GM19463 (cell line): ENCODE measurements at regions not wholly inside any gene's neighbourhood (a gene's known extent, or its start where the extent isn't known, plus 50 kb on each side); places are given as distances from the start of the nearest gene placed in this dataset.

ENCODE experiments used
- ATAC-seq: cut with Tn5 transposase; IDR thresholded peaks from one replicate; pipeline ENCODE4 v1.9.1; 2021; ENCODE audit warnings: mild to moderate bottlenecking, moderate library complexity; ENCODE audit not compliant: unreplicated experiment

DNA sequence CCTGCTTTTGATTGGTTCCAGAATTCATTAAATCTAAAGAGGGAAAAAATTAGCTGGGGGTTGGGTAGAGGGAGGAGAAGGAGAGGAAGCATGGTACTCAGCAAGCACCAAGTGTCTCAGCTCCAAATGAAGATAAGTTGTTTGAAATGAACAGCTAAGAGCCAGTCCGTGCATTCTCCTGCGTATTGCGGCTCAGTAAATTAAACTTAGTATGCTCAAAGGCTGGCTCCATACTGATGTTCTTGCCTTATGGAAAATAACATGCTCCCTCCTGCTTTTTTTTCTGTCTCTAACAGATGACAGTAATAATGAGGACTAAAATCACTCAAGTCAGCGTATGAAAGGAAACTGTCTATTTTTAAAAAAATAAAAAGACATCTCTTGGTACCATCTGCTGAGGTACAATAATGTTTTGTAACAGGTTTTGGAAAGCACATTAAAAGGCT, 161.0 kb downstream of the SPATA31D1 start:
- ATAC-seq: no peak

DNA sequence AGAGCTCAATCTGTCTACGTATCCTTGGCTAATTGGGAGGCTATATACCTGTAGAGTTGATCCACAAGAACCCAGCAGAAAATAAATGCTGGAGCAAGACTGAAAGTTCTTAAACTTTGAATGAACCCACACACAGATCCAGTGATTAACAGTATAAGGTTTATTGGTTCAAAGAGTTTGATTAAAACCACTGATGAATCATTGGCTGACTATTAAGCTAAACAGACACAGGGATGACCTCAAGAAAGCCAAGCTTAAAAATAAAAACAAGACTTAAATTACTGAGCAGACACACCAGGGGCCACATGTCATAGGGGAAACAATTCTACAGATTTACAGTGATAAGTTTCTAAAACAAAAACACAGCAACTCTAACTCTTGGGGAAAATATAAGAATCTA, 163.6 kb downstream of the SPATA31D1 start:
- no peak for ATAC-seq

DNA sequence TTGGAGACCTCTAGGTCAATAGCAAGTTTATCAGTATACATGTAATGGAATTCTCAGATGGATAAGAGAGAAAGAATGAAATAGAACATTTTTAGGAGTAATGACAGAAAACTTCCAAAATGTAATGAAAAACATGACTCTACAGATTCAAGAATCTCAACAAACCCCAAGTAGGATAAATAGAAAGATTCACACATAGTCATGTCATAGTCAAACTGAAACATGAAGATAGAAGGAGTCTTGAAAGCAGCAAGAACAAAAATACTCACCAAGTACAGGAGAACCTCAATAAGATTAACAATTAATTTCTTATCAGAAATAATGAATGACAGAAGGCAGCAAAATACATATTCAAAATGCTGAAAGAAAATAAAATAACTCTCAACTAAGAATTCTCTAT, 164.5 kb downstream of the SPATA31D1 start:
- no peak for ATAC-seq

DNA sequence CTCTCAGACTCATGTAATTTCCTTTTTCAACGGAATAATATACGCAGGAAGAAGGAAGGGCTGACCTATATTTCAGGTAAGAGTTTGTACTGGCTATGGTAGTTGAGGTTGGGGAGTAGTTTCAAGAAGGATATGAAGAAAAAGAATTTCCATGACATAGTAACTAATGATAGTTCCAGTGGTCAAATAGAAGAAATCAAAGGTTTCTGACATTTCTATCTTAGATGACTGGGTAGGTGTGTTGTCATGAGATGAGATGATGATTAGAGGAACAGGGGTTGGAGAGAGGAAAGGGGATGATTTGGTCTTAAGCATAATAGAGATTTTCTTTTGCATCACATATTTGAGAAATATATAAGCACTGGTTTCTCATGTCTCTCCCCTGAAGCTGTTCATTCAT, 166.0 kb downstream of the SPATA31D1 start:
- no peak for ATAC-seq

DNA sequence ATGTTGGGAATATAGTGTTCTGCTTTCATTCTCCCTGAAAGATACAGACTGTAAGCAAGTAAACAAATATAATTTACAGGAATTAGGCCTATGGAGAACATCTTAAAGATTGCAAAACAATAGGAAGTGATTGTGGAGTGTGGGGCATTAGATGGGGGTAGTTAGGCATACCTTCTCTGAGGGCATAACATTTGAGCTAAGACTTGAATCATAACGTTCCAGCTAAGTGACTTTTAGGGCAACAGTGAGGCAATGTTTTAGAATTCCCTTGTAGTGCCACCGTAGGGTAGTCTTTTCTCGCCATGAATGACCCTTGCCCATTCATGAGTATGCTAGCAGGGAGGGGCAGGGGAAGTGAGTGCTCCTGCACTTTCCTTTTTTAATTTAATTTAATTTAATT, 173.3 kb downstream of the SPATA31D1 start:
- ATAC-seq: no peak

DNA sequence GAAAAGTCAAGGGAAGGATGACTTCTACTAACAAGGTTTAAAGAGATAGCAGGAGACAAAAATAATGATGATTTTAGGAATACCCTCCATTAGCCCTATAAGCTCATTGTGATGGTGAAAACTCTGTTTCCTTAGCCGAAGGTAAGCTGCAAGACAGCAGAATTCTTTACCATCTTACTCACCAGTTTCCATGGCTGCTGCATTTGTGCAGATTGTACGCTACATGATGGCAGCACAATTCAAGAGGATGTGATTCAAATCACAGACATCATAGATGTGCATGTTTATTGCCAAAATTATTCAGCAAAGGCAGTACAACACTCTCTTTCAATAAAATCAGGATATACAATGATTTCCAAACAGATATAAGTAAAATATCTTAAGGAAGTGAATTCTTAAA, 175.6 kb downstream of the SPATA31D1 start:
- ATAC-seq: no peak

DNA sequence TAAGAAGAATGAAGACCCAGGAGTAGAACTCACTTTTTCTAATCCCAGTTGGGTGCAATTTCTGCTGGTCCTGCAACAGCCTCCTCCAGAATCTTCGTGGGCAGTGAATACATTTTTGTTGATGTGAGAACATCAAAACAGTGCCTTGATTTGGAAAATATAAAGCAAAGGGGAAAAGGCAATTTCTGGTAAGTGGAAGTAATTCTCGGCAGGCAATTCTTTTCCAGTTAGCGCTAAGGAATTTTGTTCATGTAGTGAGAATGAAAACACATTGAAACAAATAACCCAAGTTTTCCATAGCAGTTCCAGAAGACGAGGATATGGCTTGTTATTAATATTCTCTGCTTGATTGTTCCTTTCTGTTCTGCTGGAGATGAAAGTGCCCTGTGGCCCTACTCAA, 178.7 kb downstream of the SPATA31D1 start:
- no peak for ATAC-seq

DNA sequence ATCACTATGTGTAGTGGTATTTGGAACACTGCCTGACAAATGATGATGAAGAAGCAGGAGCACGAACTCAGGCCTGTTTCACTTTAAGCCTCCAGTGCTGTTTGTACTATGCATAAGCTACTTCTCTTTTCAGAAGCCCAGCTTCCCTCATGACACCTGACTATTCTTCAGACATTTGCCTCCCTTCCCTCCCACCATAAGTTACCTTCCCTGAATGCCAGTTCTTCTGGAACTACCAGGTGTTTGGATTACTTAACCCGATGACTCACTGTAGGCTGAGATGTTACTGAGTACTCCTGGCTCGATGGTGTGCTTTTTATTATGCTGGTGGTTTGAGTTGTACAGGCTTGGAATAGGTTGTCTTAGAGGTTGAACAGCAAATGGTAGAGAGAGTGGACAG, 180.0 kb downstream of the SPATA31D1 start:
- ATAC-seq: no peak

DNA sequence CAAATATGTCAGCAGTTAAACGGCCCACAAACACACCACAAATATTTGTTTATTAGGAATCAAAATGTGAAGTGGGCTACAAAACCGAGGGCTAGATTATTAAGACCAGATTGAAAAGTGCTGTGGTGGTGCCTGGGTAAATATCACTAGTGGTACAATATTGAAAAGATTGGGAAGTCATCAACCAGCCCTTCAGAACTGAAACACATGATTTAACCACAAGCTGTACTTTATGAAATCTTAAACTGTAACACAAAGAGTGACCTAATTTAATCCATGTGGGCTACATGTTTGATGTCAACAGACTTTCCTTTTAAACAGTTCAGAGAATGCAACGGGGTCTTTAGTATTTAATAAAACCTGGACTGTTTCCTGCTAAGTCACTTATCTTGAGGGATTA, 182.3 kb downstream of the SPATA31D1 start:
- ATAC-seq: no peak

DNA sequence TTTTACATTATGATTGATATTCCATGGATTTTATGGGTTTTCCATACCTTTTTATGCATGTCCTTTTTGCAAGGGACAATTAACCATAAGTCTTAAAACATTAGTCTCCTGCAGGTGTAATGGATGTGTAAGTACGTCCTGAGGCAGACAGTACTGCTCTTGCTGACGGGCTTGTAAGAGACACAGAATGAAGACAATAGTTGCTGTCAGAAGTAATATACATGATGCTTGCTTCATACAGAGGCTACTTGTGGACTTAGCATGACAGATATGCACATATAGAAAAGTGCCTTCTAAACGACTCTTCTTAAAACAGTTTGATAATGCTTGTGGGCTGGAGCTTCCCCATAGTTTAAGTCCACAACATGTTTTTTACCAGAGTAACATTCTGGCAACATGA, 182.7 kb downstream of the SPATA31D1 start:
- no peak for ATAC-seq

DNA sequence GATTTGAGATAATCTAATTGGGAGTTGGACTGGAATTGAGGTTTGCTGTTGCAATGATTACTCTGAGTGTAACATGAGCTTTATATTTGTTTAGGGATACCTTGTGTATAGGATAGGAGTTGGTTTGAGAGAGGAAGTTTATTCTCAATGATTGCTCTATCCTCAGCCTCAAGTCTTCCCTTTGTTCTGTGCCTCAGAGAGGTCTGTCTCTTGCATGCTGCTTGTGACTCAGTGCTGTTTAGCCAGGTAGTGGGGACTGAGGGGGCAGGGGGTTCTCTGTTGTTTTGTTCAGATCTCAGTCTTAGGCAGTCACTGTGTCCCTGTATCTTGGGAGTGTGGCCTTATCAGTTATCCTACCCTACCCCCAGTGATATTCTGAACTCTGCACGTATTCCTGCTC, 192.1 kb downstream of the SPATA31D1 start:
- ATAC-seq: no peak

DNA sequence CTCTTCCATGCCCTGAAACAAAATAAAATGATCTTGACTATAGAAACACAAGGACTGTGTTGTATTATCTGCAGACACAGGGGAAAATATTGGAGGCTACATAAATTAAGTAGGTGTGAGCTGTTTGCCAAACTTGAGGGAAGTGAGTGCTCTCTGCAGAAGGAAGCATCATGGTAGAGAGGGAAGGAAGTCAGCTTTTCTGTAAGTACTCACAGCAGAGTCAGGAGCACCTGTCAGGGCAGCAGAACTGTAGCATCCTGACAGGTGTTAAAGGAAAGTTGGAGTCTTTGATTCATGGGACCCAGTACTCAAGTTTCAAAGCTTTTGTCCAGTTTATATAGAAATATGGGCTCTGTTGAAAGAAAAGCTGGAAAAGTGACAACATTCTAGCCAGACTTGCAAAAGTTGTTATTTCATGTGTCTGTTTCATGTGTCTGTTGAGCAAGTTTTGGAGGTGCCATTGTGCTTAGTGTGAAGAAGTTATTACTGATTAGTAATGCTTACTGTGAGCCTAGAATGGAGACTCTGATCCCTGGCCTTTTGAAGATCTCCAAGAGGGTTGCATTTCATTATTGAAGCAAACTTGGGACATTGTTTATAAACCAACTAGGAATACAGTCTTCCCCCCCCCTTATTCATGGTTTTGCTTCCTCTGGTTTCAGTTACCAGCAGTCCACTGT, 194.7 kb downstream of the SPATA31D1 start:
- no peak for ATAC-seq

DNA sequence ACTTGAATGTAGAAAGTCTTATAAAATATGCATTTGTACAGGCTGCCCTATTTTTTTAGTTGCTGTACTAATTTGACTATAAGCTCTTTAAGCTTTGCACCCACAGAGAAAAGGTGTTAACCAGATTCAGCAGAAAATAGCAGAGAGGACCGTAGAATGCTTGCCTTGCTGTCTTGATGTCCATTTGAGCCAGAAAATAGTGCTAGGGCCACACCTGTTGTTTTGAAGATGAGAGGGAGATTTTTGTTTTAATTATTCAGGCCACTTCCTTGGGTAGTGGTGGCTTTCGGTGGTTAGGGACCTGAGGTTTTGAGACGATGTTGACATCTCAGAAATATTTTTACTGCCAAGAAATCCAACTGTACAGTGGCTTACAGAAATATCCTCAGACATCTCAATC, 196.0 kb downstream of the SPATA31D1 start:
- peak; percentile 73 for ATAC-seq

DNA sequence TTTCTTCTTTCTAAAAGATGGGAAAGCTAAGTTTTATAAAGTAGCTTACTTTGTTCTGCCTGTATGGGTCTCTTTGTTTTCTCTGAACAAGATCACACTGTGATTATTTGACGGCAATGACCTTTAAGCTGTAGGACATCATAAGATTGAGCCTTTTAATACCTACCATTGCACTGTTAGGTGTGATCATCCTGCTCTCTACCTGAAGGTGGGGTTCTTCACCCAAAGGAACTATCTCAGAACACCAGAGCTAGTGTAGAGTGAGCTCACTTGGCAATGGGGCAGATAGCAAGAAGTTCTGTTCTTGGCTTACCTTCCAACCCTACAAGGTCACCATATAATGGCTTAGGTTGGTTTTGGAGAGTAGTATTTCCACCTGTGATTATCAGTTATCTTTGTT, 200.2 kb downstream of the SPATA31D1 start:
- ATAC-seq: no peak

DNA sequence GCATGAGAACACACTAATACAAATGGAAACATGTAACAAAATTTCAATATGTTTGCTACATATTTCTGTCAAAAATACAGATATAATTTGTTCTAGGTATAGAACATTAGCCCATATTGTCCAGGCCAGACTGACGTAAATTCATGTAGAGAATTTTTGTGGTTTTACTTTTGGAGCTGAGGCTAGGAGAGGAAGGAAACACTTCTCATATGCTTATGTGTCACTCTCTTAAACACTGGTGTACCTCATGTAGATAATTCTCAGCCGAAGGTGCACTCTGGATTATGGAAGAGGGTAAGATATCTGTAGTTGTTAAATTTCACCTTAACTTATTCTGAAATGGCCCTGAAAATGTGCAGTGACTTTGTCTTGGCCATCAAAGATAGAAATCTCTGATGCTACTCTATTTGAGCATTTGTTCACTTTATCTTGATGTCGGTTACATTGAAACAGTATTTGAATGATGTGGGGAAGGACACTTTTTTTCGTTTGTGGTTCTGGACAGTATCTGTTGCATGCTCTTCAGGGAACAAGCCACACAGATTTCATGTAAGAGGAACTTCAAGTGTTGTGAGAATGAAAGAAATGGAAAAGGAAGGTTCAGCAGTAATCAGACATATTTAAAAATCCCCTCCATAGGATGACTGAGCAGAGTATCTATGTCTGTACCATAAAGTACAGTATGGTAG, 202.7 kb downstream of the SPATA31D1 start:
- no peak for ATAC-seq

DNA sequence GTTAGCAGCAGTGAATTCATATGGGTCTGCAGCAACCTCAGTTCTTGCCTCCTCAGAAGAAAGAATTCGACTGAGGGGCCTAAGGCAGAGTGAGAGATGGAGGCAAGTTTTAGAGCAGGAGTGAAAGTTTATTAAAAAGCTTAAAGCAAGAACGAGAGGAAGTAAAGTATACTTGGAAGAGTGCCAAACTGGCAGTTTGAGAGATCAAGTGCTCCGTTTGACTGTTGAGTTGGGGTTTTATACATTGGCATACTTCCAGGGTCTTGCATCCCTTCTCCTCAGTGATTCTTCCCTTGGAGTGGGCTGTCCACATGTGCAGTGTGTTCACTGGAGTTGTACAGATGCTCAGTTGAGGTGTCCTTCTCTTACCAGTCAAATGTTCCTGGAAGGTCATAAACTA, 203.6 kb downstream of the SPATA31D1 start:
- no peak for ATAC-seq

DNA sequence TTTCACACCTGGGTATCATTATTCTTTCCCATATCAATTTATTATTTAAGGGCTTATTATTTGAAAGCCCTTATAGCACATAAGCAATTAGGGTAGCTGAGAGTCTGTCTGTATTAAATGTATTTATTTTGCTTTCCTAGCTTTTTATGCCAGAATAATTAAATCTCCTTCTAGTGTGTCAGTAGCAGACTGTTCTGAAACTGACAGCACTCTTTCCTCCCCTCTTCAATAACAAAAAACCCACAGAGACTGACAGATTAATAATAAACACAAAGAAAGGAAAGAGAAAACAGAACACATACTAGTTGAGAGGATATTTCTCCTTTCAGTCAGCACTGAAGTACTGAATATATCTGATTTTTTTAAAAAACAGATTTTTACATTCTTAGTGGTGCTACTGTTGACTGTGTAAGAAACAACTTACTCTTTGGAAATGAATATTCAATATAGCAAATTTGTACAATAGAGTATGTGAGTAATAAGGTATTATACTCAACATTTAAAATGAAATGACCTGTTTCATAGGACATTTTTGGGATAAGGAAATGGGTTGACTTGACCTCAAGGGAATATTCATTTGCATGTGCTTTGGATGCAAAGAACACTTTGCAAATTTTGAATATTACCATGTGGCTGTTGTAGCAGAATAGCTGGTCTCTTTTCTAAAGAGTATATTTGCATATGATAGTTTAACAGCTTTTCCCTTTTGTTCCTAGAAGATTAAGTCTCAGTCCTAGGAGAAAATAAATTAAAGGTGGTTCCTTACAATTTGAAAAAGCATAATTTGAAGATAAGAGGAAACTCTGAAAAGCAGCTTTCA, 208.3 kb downstream of the SPATA31D1 start:
- no peak for ATAC-seq

DNA sequence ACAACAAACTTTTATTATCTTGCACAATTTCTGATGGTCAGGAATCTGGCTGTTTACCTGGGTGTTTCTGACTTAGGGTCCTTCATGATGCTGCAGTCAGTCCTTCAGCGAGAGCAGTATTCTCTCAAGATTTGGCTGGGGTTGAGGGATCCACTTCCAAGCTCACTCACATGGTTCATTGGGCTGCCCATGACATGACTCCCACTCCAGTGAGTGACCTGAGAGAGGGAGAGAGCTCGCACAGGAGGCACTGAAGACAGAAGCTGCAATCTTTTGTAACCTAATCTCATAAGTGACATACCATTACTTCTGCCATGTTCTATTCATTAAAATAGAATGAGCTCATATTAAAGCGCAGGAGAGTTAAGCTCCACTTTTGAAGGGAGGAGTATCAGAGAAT, 212.6 kb downstream of the SPATA31D1 start:
- ATAC-seq: no peak

DNA sequence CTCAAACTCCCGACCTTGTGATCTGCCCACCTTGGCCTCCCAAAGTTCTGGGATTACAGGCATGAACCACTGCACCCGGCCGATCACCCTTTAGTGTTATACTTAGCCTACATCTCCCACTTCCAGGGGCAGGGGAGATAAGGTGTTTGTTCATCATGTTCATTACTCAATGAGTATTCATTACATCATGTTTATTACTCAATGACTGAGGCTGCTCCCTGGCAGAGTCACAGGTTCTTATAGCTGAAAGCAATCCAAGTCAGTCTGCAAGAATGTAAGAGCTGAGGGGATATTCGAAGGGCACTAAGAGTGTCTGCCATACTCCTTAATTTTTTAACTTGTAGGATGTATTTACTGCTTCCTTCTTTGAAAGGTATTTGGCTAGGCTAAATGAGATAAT, 214.2 kb downstream of the SPATA31D1 start:
- no peak for ATAC-seq

DNA sequence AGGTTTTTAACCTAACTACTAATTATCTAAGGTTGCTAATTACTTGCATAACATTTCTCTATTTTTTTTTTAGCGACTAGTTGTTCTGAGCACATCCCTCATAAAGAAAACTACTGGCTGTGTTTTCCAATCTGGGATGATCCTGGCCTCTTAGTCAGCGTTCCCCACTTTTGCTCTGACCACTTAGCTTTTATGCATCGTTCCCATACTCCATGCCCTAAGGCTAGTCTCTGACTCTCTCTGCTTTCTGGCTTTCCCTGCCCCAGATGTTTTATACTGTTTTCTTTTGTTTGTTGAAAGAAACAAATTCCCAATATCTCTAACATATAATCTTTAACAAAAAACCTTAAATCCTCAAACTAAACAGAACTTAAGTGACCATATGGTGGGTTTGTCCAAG, 217.9 kb downstream of the SPATA31D1 start:
- ATAC-seq: no peak

DNA sequence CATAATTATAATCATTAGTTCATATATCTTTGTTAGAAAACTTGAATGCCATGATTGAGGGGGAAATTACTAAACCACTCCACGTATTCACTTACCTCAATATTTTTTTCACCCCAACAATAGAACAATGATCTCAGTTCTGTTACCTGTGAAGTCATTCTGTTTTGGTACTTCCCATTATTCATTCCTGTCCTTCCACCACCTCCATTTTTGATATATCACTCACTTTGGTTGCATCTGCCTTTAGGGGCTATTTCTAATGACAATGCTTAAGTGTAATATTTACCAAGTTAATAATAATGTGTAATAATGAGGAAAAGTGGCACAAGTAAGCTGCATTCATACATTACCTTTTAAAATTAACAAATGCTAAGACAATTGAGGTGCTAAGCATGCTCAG, 218.4 kb downstream of the SPATA31D1 start:
- no peak for ATAC-seq
